GM21423 (cell line): ENCODE measurements at regions not wholly inside any gene's neighbourhood (a gene's known extent, or its start where the extent isn't known, plus 50 kb on each side); places are given as distances from the start of the nearest gene placed in this dataset.
"Not testable (repeated sequence)": the region's sequence is repeated elsewhere in the genome, so short reads cannot be mapped to it uniquely, and the experiment has no call there.

Experiments used
- ATAC-seq: cut with Tn5 transposase; IDR thresholded peaks from one replicate; pipeline ENCODE4 v1.9.1; 2021; ENCODE audit warnings: mild to moderate bottlenecking, moderate library complexity; ENCODE audit not compliant: unreplicated experiment

DNA sequence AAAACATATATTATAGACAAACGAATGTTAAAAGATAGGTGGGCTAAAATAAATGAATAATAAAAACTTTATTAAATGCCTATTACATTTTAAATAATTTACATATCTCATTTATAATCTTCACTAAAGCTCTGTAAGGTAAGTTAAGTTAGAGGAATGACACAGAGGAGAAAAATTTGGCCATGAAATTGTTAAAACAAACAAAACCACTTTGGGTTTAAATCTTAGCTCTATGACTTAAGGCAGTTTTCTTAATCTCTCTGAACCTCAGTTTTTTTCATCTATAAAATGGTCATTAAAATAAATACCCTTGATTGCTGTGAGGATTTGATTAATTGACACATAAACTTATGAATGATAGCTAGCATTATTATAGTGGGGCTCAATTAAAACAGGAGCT, 404.8 kb upstream of the ATP11B start:
- ATAC-seq: no peak

DNA sequence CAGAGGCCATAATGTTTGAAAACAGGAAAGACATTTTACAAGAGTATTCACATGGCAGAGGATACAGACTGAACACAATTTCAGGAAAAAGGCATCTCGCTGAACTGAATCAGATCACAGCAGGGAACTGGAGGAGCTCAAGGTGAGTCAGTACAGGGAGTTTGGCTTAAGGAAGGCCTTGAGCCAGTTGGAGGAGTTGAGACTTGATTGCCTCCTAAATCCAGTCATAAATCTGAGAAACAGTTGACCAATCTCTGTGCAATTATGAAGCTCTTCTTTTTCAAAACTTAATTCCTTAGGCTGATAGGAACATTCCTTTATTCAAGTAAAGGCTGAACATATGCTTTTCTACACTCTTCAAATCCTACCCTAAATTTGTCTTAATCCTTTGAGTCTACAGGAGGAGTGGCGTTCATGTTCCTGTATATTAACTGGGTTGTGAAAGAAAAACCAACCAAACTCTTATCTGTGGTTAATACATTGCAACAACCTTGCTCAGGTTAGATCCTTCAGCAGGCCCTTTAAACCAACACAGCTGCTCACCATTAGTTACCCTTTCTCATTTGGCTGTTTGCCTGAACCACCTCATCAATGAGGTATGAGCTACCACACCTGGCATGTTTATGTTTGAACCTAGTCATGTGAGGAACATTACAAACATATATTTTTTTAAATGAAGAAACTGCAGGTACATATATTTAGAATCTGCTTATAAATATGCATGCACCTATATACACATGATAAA, 404.1 kb upstream of the ATP11B start:
- ATAC-seq: no peak

- no peak for ATAC-seq
These were observed 402.9 kb upstream of the ATP11B start for GRCh38 chr3:182390421-182390820.

DNA sequence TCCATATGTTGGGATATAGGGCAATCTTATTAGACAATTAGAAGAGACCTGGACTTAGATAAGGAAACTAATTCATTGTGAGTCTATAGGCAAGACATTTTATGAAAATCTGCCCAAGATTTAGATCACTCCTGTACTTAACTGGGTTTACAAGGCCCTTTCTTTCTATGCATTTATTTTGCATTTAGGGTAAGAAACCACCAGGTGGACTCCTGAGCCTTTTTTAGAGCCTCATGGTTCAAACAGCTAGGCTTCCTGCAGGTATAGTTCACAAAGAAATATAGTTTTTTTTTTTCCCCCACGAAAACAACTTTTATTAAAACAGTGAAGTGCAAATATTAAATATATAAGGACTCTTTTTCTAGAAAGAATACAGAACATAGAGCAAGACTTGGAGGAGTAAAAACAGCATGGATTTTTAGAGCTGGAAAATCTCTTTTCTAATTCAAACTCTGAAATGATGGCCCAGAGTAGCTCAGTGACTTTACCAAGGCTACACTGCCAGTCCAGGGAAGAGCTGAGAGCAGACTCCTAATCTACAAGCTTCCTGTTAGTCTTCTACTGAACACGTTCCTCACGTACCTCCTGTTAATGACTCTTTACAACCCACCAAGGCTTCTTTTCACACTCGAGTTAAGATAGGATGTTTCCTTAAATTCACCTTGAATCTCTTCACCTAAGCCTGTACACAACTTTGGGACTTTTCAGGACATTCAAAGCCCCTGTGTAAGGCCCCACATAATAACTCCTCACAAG, 400.9 kb upstream of the ATP11B start:
- no peak for ATAC-seq

DNA sequence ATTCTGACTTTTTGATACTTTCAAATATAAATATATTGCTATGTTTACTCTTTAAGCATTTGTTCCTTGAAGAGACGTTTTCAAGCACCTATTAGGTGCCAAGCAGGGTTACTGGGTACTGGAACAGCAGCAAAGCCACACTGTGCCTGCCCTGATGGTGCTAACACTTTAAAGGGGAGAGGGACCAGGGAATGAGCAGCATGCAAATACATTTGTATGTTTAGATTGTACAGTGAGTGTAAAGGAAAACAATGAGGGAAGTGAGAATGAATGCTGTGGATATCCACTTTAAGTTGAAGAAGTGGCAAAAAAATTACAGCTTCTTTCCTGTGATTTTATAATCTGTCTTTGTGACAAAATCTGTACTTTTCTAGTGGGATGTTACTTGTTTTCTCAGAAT, 400.2 kb upstream of the ATP11B start:
- ATAC-seq: no peak

- ATAC-seq: no peak
These were observed 399.4 kb upstream of the ATP11B start for GRCh38 chr3:182393830-182394367.

GRCh38 chr3:182397164-182397563, 396.1 kb upstream of the ATP11B start:
- ATAC-seq: no peak

DNA sequence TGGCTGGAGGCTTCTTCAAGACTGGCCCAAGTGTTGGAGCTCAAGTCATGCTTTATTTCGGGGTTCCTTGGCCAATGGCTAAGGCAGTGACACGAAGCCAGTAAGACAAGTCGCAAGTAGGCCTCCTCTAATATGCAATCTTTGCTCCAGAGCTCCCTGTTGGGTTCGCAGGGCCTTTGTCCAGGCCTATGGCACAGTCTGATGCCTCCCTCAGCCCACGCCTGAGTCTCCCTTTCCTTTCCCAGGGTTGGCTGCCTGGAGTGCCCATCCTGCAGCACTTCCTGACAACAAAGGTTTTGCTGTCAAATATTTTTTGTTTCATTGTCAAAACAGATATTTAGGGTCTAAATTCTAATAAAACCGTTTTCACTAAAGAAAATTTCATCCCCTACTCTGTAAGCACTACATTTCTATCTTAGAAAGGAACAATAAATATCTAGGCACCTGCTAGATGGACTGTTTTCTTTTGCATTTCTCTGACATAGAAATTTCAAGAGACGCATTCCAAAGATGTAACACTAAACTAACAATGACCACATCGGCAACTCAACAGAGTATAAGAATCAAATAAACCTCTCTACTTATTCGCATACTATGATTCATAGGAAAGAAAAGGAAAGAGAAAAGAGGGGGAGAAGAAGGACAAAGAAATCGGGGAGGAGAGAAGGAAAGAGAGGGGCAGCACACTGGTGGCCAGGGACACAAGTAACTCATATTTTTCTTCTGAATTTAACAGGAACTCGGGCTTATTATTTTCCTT, 393.1 kb upstream of the ATP11B start:
- no peak for ATAC-seq

GRCh38 chr3:182400838-182401237, 392.5 kb upstream of the ATP11B start:
- no peak for ATAC-seq

GRCh38 chr3:182404031-182404430, 389.3 kb upstream of the ATP11B start:
- ATAC-seq: no peak

GRCh38 chr3:182405759-182406158, 387.5 kb upstream of the ATP11B start:
- ATAC-seq: no peak

- ATAC-seq: no peak
These were observed 386.5 kb upstream of the ATP11B start for GRCh38 chr3:182406786-182407185.

DNA sequence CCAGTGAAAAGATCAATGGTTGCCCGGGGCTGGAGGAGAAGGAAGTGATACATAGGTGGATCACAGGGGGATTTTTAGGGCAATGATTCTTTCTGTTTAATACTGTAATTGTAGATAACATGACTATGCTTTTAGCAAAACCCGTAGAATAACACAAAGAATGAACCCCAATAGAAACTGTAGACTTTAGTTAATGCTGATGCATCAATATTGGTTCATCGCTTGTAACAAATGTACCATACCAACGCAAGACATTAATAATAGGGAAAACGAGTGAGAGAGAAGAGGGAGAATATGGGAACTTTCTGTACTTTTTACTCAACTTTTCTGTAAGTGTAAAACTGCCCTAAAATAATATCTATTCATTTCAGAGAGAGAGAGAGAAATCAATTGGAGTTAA, 383.3 kb upstream of the ATP11B start:
- no peak for ATAC-seq

DNA sequence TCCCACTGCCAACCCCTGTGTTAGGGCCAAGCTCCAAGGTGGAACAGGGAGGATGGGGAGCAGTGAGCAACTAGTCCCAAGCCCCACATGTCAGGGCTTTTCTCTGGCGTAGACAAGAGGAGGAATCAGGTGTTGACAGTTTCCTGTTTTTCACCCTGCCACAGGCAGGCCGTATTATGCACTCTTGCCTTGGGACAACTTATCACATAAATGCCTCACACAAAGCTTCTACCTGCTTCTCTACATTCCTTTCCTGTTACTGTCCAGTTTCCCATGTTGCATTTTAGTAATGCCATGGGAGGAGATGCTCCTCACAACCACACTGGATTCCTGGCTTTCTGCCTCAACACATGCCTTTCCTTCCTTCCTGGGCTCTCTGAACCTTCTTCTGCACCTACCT, 381.2 kb upstream of the ATP11B start:
- no peak for ATAC-seq

DNA sequence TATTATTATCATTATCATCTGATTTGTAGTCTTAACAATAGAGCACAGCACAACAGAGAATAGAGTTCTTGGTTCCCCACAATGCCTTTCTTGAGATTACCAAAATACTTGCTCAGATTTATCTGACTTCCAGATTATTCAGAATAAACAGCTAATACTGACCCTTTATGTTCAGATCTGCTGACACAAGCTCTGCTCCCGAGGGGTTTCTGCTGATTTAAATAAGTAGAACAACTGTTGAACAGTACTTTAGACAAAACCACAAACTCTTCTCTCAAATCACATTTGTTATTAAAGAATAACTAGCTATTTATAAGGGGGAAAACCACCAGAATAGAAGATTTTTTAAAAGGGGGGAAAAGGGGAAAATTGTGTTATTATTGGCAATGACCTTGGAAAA, 380.2 kb upstream of the ATP11B start:
- ATAC-seq: no peak

- ATAC-seq: no peak
These were observed 379.6 kb upstream of the ATP11B start for GRCh38 chr3:182413682-182414081.

- ATAC-seq: no peak
These were observed 378.7 kb upstream of the ATP11B start for GRCh38 chr3:182414586-182414985.

DNA sequence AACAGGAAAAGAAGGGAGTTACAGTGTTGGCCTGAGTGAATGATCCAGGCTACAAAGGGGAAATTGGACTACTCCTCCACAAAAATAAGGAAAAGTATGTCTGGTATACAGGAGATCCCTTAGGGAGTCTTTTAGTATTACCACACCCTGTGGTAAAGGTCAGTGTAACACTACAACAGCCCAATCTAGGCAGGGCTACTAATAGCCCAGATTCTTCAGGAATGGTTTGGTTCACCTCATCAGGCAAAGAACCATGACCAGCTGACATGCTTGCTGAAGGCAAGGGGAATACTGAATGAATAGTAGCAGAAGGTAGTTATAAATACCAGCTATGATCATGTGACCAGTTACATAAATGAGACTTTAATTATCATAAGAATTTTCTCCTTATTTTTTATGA, 372.6 kb upstream of the ATP11B start:
- ATAC-seq: no peak

- no peak for ATAC-seq
These were observed 369.3 kb upstream of the ATP11B start for GRCh38 chr3:182424006-182424405.

DNA sequence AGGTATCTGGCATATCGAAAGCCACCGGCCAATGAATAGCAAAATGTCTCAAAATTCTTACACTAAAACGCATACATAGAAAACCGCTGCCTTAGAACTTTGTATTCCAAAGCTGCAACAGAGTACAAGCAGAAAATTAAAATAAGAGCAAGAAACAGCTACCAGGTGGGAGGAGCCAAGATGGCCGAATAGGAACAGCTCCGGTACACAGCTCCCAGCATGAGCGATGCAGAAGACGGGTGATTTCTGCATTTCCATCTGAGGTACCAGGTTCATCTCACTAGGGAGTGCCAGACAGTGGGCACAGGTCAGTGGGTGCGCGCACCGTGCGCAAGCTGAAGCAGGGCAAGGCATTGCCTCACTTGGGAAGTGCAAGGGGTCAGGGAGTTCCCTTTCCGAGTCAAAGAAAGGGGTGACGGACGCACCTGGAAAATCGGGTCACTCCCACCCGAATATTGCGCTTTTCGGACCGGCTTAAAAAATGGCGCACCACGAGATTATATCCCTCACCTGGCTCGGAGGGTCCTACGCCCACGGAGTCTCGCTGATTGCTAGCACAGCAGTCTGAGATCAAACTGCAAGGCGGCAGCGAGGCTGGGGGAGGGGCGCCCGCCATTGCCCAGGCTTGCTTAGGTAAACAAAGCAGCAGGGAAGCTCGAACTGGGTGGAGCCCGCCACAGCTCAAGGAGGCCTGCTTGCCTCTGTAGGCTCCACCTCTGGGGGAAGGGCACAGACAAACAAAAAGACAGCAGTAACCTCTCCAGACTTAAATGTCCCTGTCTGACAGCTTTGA, 367.2 kb upstream of the ATP11B start:
- not testable (repeated sequence) for ATAC-seq

- not testable (repeated sequence) for ATAC-seq
These were observed 361.3 kb upstream of the ATP11B start for GRCh38 chr3:182431972-182432371.
